Heart left ventricle (tissue), 13 donors: ENCODE measurements at regions not wholly inside any gene's neighbourhood (a gene's known extent, or its start where the extent isn't known, plus 50 kb on each side); places are given as distances from the start of the nearest gene placed in this dataset.
"Not testable (repeated sequence)": the region's sequence is repeated elsewhere in the genome, so short reads cannot be mapped to it uniquely, and the experiment has no call there.

Experiments used
- POLR2A ChIP-seq, 2 donors: fragments of 450-650 bp; IDR thresholded peaks; one replicate each; pipeline ENCODE4 v1.6.1; 2017; ENCODE audit warnings: antibody characterized with exemption in 2 of 2, mild to moderate bottlenecking in 2 of 2, moderate library complexity in 2 of 2
- TF ChIP-seq, protein P1 (sequence below), 12 donors: fragments of 200-600 bp; sonication (generic) in 4 of 12; IDR thresholded peaks; one replicate each; pipeline versions ENCODE4 v1.5.0 to v1.8.0; 2018 to 2022; ENCODE audit warnings: antibody characterized with exemption in 12 of 12, mild to moderate bottlenecking in 5 of 12
- donor health status: ischemic (EF 13 %, LVEDD 7.1; RV severe dilation, severe dysfunction).
- donor health status: DM: no; HTN: yes; CAD: no.
- donor health status: DM: no; HTN: no; CAD: no.
- donor health status: ischemic (EF 25% LVEDD 6.9; RV normal size, moderate dysfunction).
- donor health status: ischemic (EF 25% LVEDD 5.7; RV mildly dilated, moderate dysfunction).
- donor health status: ischemic (EF 35%, LVEDD 5.7; RV mildly dilated, moderate dysfunction).
- donor health status: nonischemic (EF 11% LVEDD 7.7; RV severe dilation, severe dysfunction).
- donor health status: DM: yes; HTN: yes; CAD: no.
- donor health status: PGD.
- donor health status: ischemic (EF 29% LVEDD 5.4; RV normal size, mild dysfunction).
- donor health status: nonischemic (EF 23%, LVEDD 6.1; RV moderate dilation, normal function).

- TF ChIP-seq, protein P1, sequence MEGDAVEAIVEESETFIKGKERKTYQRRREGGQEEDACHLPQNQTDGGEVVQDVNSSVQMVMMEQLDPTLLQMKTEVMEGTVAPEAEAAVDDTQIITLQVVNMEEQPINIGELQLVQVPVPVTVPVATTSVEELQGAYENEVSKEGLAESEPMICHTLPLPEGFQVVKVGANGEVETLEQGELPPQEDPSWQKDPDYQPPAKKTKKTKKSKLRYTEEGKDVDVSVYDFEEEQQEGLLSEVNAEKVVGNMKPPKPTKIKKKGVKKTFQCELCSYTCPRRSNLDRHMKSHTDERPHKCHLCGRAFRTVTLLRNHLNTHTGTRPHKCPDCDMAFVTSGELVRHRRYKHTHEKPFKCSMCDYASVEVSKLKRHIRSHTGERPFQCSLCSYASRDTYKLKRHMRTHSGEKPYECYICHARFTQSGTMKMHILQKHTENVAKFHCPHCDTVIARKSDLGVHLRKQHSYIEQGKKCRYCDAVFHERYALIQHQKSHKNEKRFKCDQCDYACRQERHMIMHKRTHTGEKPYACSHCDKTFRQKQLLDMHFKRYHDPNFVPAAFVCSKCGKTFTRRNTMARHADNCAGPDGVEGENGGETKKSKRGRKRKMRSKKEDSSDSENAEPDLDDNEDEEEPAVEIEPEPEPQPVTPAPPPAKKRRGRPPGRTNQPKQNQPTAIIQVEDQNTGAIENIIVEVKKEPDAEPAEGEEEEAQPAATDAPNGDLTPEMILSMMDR (IDR thresholded peaks at IDR 0.05): not testable (repeated sequence)
- TF ChIP-seq POLR2A (IDR thresholded peaks at IDR 0.05): not testable (repeated sequence)
These were observed 128.1 kb downstream of the ADRA2C start for GRCh38 chr4:3894086-3894959.
